GM21447 (cell line): ENCODE measurements at regions not wholly inside any gene's neighbourhood (a gene's known extent, or its start where the extent isn't known, plus 50 kb on each side); places are given as distances from the start of the nearest gene placed in this dataset.

Experiments used
- ATAC-seq: cut with Tn5 transposase; IDR thresholded peaks from one replicate; pipeline ENCODE4 v1.9.1; 2021; ENCODE audit not compliant: unreplicated experiment

- no peak for ATAC-seq
Measured at GRCh38 chr2:120580709-120581108, 155.0 kb upstream of the GLI2 start.

DNA sequence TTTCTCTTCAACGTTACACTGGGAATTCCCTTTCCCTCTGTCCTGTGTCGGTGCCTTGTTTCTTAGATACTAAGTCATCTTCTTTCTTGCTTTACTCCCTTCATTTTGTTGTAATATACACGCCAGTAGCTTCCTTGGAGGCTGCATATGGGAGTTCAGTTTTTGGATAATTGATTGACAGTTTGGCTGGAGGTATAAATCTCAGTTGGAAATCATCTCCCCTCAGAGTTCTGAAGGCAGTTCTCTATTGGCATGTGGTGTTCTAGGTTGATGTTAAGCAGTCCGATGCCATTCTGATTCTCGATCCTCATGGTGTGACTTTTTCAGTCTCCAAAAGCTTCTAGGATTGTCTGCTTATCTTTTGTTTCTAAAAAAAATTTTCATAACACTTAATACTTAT, 152.5 kb upstream of the GLI2 start:
- no peak for ATAC-seq

GRCh38 chr2:120583851-120584570, 151.7 kb upstream of the GLI2 start:
- no peak for ATAC-seq

DNA sequence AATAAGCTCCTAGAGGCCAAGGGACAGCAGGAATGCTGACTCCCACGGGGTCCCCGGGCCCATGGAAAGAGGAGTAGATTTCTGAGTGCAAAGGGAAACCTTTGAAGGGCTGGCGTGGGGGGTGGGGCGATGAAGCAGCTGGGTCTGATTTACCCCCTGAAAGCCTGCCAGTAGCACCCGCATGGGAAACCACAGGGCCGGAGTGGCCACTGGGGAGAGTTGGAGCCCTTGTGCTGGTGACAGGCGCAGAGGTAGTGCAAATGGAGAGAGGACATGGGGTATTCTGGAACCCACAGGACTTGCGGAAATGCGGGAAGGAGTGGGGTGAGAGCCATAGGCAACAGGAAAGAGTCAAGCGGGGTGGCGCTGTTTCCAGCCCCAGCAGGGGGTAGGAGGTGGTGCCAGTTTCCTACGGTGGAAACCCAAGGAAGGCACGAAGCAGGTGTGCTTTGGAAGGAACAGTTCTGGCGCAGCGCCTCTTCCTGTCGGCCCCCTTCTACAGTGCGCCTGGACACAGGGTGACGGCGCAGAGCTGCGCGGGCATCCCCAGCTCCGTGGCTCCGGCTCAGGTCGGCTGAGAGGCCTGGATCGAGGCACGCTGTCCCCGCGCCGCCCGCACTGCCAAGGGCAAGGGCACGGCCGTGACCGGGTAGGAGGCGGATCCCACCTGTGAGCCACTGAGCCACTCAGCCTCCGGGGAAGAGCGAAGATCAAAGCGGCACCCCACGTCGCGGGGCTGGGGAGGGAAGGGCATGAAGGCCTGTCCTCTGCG, 149.0 kb upstream of the GLI2 start:
- ATAC-seq, result no peak

DNA sequence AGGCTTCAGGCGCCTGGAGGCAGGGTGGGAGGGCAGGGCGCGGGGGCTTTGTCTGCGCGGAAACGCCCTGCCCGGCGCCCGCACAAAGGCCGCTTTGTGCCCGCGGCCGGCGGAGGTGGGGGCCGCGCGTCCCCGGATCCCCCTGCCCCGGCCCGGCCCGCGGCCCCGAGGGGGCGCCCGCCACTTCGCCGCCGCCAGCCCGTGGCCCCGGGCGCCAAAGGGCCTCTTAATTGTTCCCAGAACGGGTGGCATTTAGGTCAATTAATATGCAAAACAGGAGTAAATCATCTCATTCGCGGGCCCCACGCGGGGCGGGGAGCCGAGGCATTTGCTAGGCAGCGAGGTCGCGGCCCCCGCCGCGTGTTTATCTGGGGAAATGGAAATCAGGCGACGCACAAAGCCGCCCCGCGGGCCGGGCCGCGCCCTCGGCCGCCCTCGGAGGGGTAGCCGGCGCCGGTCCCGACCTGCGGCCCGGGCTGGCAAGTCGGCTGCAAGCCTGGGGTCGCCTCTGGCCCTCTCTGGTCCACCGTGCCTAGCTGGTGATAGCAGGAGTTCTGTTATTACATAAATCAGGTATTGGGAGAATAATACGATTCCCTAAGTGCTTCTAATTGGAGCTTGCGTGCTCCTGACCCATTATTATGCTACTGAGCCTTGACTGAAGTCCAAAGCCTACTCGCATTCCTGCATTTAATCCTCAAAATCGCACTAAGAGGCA, 148.2 kb upstream of the GLI2 start:
- ATAC-seq, result no peak

- no peak for ATAC-seq
Measured at GRCh38 chr2:120587997-120588336, 147.7 kb upstream of the GLI2 start.

- no peak for ATAC-seq
Measured at GRCh38 chr2:120589771-120590608, 145.7 kb upstream of the GLI2 start.

GRCh38 chr2:120590841-120591240, 144.8 kb upstream of the GLI2 start:
- no peak for ATAC-seq

GRCh38 chr2:120591572-120591971, 144.1 kb upstream of the GLI2 start:
- ATAC-seq, result no peak

GRCh38 chr2:120592084-120592483, 143.6 kb upstream of the GLI2 start:
- ATAC-seq, result no peak

DNA sequence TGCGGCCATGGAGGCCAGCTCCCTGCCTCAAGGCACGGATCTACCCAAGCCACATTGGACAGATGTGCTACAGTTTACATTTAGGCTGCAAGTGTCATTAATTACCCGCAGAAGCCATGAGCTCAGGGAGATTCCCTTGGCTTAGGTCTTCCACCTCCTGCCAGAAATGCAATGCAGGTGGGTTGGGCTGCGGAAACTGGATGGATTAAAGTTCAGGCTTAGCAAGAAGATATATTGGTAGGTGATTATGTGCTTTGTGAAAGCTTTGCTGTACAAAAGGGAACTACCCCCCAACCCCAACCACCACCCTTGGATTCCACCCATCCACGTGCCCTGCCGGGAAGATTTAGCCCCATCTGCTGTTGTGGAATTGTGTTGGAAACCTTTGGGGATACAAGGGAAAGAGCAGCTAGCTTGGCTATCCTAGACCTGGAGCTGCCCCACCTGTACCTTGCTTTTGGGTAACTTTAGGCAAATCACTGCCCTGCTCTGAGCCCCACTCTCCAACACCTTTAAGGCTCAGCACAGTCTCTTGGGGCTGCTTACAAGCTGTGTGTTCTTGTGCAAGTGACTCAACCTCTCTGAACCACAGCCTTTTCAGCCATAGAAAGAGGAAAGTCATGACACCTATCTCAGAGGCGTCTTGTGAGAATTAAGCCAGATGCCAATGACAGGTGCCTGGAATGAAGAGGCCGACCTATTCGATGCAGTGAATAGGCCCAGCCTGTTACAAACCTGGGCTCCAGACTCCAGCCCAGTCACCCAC, 141.6 kb upstream of the GLI2 start:
- ATAC-seq, result no peak

DNA sequence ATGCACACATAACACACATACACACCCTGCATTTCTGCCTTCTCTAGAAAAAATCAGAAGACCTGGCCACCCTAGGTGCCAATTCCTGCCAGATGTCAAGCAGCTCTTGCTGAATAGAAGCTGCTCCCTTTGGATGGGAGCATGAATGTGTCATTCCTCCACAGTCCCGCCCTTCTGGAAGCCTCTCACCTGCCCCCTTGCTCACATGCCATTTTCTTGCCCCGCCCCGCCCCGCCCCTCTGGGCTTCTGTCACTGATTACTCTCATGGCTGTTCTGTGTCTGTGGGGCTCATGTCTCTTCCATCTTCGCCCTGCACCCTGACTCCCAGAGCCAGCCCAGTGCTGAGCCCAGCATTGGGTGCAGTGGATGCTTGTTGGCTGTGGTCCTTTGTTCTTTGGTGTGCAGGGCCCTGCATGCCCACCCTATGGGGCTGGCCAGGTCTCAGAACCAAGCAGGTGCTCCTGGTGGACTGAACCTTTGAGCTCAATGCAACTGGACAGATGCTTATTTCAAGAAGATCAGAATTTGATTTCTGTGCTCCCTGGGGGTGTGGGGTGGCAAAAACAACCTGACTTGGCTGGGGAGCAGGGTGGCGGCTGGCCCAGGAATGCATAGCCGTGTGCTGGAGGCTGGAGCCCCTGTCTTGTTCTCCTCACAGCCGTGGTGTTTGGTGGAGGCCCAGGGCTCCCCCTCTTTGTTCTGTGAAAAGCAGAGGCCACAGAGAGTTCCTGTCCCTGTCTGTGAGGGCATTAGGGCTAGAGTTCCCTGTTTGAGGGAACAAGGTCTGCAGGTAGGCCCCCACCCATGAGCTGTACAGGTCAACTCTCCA, 140.6 kb upstream of the GLI2 start:
- no peak for ATAC-seq

- ATAC-seq, result no peak
Measured at GRCh38 chr2:120595739-120596138, 139.9 kb upstream of the GLI2 start.

GRCh38 chr2:120596191-120596811, 139.4 kb upstream of the GLI2 start:
- ATAC-seq, result no peak

GRCh38 chr2:120596990-120597594, 138.6 kb upstream of the GLI2 start:
- ATAC-seq, result no peak

GRCh38 chr2:120597595-120598193, 138.0 kb upstream of the GLI2 start:
- no peak for ATAC-seq

- no peak for ATAC-seq
Measured at GRCh38 chr2:120598416-120598815, 137.3 kb upstream of the GLI2 start.

- no peak for ATAC-seq
Measured at GRCh38 chr2:120599072-120599471, 136.6 kb upstream of the GLI2 start.
